ENCODE measurements at regions not wholly inside any gene's neighbourhood (a gene's known extent, or its start where the extent isn't known, plus 50 kb on each side); places are given as distances from the start of the nearest gene placed in this dataset.

DNA sequence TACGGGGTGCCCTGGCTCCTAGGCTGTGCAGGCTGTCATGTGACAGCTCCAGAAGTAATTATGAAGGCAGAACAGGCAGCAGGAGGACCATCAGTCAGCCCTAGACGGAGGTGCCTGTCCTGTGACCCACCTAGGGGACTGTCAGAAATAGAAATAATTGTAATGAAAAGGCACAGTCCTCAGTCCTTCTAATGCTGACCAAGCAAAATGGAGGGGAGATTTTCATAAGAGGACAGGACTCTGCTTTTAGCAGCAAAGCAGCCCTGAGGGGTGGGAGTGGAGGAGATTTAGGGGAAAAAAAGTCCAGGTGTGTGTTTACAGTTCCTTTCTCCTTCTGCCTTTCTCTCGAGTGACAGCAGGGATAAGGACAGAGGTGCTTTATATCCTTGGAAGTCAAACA lies 108.3 kb upstream of the KIRREL3 start:
- no peak overlapping the region for H3K27ac Mint-ChIP-seq
- H3K4me1 Mint-ChIP-seq (ENCODE audit: low read depth in 2 of 2): no peaks in the 10 kb centered on the region
- H3K9me3 Mint-ChIP-seq: no peaks in the 10 kb centered on the region
- H3K36me3 Mint-ChIP-seq: no peaks in the 10 kb centered on the region
- no peak for ATAC-seq
- H3K4me3 Mint-ChIP-seq: no peak overlapping the region
- DNase-seq (ENCODE audit: low spot score): no peak
- peaks cover 8% of the 10 kb centered on the region in 2 donors for H3K27me3 Mint-ChIP-seq

DNA sequence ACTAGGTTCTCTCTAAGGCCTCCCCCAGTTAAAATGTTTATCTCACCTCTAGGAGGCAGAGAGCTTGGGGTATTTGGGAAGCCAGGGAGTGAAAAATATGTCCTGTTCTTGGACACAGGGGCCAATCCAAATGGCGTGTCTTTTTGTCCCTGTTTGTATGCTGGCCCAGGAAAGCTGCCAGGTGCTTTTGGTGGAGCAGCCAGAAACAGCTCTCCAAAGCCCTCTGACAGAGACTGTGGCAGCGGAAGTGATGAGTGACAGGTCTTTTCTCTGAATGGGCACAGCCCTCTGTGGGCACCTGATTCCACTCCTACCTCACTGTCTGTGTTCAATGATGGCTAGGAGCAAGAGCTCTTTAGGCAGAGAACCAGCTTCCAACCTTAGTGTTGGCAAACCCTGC lies 106.4 kb upstream of the KIRREL3 start:
- H3K9me3 Mint-ChIP-seq: no peaks in the 10 kb centered on the region
- peaks cover 8% of the 10 kb centered on the region in 2 donors for H3K27me3 Mint-ChIP-seq
- H3K4me3 Mint-ChIP-seq: no peak overlapping the region
- ATAC-seq (no peak), DNase-seq (ENCODE audit: low spot score) (no peak)
- no peaks in the 10 kb centered on the region for H3K36me3 Mint-ChIP-seq
- no peak overlapping the region for H3K27ac Mint-ChIP-seq
- H3K4me1 Mint-ChIP-seq (ENCODE audit: low read depth in 2 of 2): no peaks in the 10 kb centered on the region

DNA sequence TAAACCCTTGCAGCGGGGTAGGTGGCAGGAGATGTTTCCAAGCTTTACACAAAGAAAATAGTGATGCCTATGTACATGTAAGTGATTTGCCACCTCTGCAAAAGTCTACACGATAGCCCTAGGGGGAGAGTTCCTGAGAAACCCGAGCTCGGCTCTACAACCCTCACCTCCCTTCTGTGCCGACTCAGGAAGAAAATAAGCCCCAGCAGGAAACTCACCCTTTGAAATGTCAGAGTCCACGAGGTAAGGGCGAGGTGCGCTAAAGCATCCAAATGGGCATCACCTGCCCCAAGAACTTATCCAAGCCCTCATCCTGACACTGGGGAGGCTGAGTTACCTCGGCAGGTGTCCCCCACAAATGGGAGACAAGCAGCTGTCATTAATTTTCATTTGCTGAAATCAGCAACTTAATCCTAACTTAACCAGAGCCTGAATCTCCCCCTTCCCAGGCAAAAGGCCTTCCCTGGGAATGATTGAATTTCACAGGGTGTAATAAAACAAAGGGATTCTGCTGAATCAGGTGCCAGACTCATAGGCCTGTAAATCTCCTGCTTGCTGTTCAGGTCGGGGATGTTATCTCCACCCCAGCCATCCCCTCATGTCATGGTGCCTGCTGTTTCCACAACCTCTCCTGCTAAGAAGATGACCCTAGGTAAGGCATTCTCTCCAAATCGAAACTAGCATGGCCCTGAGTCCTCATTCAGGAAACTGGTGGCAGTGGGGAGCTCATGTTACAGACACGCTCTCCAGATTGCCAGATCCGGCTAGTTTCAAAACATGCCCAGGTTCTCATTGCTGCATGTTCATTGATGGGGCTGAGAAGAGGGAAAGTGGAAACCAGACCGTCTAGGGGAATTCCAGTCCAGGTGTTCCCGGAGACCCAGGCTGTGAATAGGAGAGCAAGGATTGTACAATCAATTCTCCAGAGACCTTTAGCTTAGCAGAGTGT lies 105.3 kb upstream of the KIRREL3 start:
- Mint-ChIP-seq H3K4me3 (no peak overlapping the region), H3K27ac (no peak overlapping the region), H3K9me3 (no peaks in the 10 kb centered on the region), H3K27me3 (peaks cover 3 to 8% of the 10 kb centered on the region in 2 donors), H3K4me1 (ENCODE audit: low read depth in 2 of 2) (no peaks in the 10 kb centered on the region), H3K36me3 (no peaks in the 10 kb centered on the region)
- DNase-seq (ENCODE audit: low spot score) (no peak), ATAC-seq (no peak)

DNA sequence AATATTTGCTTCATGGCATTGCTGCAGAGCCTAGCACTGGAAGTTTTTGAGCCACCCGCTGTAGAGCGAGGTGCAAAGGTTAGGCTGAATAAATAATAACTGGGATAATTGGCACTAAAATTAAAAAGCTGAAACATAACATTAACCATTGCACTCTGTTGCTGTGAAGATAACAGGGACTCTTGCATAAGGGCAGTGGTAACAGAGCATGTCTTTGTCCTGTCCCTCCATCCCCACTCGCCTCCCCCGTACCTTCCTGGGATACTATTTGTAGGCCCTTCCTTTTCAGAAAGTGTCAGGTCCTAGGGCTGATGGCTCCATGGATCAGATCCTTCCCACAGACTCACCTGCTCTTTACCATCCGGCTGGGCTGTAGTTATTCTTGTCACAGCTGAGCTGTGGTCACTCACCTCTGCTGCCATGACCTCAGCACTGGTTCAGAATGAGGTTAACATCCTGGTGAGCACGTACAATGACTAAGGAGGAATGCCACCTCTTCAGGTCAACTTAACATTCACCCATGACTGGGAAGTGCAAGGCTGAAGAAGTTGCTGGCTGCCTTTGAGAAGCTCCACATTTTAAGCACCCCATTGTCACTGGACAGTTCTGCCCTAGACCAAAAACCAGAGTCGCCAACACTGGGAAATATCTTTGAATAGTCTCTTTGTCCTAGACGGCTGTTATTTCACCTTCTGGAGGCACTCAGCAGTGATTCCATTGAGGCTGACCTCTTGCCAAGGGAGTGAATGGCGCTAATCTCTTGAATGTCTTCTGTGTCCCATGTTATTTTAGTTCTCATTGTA lies 103.2 kb upstream of the KIRREL3 start:
- no peaks in the 10 kb centered on the region for H3K36me3 Mint-ChIP-seq
- H3K27ac Mint-ChIP-seq: no peak overlapping the region
- ATAC-seq (no peak), DNase-seq (ENCODE audit: low spot score) (no peak)
- no peaks in the 10 kb centered on the region for H3K4me1 Mint-ChIP-seq (ENCODE audit: low read depth in 2 of 2)
- H3K27me3 Mint-ChIP-seq: peaks cover 3 to 8% of the 10 kb centered on the region in 2 donors
- H3K4me3 Mint-ChIP-seq: no peak overlapping the region
- H3K9me3 Mint-ChIP-seq: no peaks in the 10 kb centered on the region

DNA sequence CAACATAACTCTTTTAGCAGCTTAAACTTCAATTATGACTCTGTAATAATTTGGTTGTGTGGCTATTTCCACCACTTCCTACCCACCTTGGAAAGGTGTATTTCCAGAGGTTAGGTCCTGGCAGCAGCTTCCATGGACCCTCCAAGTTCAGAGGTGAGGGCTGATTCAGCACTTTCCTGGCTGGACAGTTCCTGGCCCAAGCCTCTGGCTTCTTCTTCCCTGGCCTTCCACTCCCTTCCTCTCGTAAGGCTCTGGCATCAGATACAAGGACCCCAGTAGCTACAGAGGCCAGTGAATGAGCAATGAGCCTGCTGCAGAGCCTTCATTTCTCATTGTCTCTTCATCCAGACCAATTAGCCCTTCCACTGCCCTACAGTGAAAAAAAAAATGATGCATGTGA lies 98.1 kb upstream of the KIRREL3 start:
- DNase-seq (ENCODE audit: low spot score): no peak
- no peaks in the 10 kb centered on the region for H3K9me3 Mint-ChIP-seq
- no peaks in the 10 kb centered on the region for H3K4me1 Mint-ChIP-seq (ENCODE audit: low read depth in 2 of 2)
- H3K36me3 Mint-ChIP-seq: no peaks in the 10 kb centered on the region
- H3K4me3 Mint-ChIP-seq: no peak overlapping the region
- ATAC-seq: no peak
- H3K27ac Mint-ChIP-seq: no peak overlapping the region
- no peaks in the 10 kb centered on the region for H3K27me3 Mint-ChIP-seq

DNA sequence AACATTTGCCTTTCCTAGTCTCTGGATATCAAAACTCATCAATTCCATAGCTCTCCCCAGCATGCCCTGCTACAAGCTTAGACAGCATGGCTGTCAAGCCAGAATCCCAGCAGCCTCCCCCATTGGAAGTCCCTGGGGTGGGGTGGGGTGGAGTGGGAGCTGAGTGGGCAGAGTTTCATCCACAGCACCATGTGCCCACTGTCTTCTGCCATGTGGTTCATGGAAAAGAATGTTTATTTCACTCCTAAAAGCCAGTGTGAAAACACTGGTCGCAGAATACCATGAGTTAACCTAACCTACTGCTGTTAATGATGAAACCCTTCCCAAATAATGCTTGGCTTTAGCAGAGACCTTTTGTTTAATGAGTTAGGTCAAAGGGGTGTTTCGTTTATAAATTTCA lies 80.2 kb upstream of the KIRREL3 start:
- Mint-ChIP-seq H3K27me3 (peaks cover 0 to 3% of the 10 kb centered on the region in 2 donors), H3K4me1 (ENCODE audit: low read depth in 2 of 2) (no peaks in the 10 kb centered on the region), H3K27ac (no peak overlapping the region), H3K4me3 (no peak overlapping the region), H3K9me3 (no peaks in the 10 kb centered on the region), H3K36me3 (no peaks in the 10 kb centered on the region)
- no peak for ATAC-seq
- no peak for DNase-seq (ENCODE audit: low spot score)

DNA sequence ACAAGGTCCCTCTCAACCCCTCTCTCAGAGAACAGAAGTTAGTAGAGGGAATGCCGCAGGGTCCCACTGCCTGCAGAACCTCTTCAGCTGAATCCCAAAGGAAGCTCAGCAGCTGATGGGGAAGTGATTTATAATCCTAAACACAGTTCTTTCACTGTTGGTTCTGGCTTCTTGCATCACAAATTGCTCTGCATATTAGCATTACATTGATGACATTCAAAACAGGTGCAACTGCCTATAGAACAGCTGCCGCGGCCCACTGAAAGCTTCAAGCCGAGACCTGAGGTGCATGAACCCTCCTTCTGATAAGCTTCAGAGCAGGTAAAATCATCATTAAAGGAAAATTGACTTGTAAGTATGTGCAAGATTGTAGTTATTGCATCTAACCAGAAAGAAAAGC lies 75.2 kb upstream of the KIRREL3 start:
- Mint-ChIP-seq H3K4me1 (ENCODE audit: low read depth in 2 of 2) (peaks cover 0 to 4% of the 10 kb centered on the region in 2 donors), H3K36me3 (no peaks in the 10 kb centered on the region), H3K27ac (no peak overlapping the region), H3K4me3 (no peak overlapping the region), H3K27me3 (peaks cover 9% of the 10 kb centered on the region in 2 donors), H3K9me3 (no peaks in the 10 kb centered on the region)
- ATAC-seq (no peak), DNase-seq (ENCODE audit: low spot score) (no peak)

DNA sequence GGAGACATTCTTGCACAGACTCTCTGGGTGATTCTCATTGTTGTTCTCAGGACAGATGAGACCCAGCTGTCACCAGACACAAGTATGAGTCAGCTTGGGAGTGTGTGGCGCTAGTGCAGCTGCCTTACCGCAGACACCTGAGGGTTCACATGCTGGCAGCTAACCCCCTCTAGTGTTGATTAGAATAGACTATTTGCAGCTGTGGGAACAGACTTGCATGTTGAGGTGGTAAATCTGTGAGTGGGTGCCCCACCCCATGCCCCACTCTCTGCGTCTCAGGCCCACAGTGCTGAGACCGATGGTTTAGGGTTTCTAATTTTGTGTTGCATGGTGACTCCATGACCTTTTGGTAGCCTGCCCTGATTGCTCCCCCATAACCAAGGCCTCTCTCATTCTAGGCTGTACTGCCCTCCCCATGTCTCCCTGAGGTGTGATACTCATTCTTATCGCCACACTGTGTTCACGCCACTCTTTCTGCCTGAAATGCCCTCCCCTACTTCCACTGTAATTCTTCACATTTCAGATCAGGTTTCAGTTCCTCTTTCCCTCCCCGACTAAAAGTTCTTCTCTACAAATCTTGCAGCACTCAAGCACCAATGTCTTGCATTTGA lies 73.7 kb upstream of the KIRREL3 start:
- H3K9me3 Mint-ChIP-seq: no peaks in the 10 kb centered on the region
- H3K4me3 Mint-ChIP-seq: no peak overlapping the region
- peaks cover 0 to 4% of the 10 kb centered on the region in 2 donors for H3K4me1 Mint-ChIP-seq (ENCODE audit: low read depth in 2 of 2)
- ATAC-seq (no peak), DNase-seq (ENCODE audit: low spot score) (no peak)
- no peaks in the 10 kb centered on the region for H3K36me3 Mint-ChIP-seq
- peaks cover 6 to 9% of the 10 kb centered on the region in 2 donors for H3K27me3 Mint-ChIP-seq
- no peak overlapping the region for H3K27ac Mint-ChIP-seq

DNA sequence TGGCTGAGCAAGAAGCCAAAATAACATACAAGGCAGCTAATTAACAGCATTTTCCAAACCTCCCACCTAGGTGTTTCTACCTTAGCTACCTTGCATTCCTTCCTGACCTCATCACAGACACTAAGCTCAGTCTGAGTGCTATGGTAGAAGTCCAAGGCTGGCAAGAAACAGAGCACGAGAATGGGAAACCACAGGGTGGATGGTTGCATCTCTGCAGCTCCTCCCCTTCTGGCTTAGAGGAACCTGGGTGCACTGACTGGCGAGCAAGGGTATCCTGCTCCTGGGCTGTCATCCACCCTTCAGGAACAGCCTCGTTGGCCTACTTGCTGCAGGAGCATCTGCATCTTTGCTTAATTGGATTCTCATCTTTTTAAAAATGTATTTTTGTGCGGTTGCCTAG lies 73.1 kb upstream of the KIRREL3 start:
- Mint-ChIP-seq H3K36me3 (no peaks in the 10 kb centered on the region), H3K9me3 (no peaks in the 10 kb centered on the region), H3K4me1 (ENCODE audit: low read depth in 2 of 2) (peaks cover 0 to 4% of the 10 kb centered on the region in 2 donors), H3K27me3 (peaks cover 8 to 16% of the 10 kb centered on the region in 2 donors), H3K27ac (no peak overlapping the region), H3K4me3 (no peak overlapping the region)
- ATAC-seq: no peak
- no peak for DNase-seq (ENCODE audit: low spot score)

DNA sequence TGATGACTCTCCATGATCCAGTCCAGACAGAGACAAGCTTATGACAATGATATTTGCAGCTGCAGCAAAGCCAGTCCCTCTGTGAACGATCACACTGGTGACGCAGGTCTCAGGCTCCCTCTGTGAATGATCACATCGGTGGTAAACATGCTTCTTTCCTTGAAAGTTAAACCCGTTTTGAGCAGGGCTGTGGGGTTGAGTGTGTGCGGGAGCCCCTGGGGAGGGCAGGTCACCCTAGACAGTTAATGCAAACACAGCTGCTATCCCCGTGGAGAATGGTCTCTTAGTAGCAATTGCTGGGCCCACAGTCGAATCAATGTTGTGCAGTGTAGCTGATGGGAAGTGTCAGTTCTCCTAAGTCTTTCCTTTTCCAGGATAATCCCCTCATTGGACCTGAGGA lies 71.0 kb upstream of the KIRREL3 start:
- H3K4me3 Mint-ChIP-seq: no peak overlapping the region
- no peaks in the 10 kb centered on the region for H3K9me3 Mint-ChIP-seq

DNA sequence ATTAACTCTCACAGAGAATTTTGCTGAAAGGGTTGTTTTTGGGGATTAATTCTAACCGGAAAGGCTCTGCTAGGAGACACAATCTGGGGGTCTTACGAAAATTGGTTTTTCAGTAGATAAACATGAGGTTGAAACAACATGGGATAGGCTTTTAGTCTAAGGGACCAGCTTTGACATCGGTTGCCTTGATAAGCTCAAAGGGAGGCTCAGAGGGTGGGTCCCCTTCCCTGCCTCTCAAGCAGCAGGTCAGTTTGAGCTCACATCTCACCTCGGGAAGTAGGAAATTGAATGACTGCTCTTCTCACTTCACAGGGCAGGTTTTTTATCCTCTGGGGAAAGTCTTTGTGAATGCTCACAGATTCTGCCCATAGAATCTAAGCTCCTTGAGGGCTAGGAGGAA lies 70.2 kb upstream of the KIRREL3 start:
- Mint-ChIP-seq H3K27ac (no peak overlapping the region), H3K9me3 (no peaks in the 10 kb centered on the region), H3K27me3 (peaks cover 17 to 27% of the 10 kb centered on the region in 2 donors), H3K36me3 (no peaks in the 10 kb centered on the region), H3K4me3 (no peak overlapping the region), H3K4me1 (ENCODE audit: low read depth in 2 of 2) (peaks cover 0 to 4% of the 10 kb centered on the region in 2 donors)
- ATAC-seq: no peak
- no peak for DNase-seq (ENCODE audit: low spot score)

More for the DNA sequence above, 71.0 kb upstream of the KIRREL3 start:
- peaks cover 0 to 4% of the 10 kb centered on the region in 2 donors for H3K4me1 Mint-ChIP-seq (ENCODE audit: low read depth in 2 of 2)
- no peaks in the 10 kb centered on the region for H3K36me3 Mint-ChIP-seq
- DNase-seq (ENCODE audit: low spot score) (no peak), ATAC-seq (no peak)
- no peak overlapping the region for H3K27ac Mint-ChIP-seq
- H3K27me3 Mint-ChIP-seq: peaks cover 17 to 27% of the 10 kb centered on the region in 2 donors

DNA sequence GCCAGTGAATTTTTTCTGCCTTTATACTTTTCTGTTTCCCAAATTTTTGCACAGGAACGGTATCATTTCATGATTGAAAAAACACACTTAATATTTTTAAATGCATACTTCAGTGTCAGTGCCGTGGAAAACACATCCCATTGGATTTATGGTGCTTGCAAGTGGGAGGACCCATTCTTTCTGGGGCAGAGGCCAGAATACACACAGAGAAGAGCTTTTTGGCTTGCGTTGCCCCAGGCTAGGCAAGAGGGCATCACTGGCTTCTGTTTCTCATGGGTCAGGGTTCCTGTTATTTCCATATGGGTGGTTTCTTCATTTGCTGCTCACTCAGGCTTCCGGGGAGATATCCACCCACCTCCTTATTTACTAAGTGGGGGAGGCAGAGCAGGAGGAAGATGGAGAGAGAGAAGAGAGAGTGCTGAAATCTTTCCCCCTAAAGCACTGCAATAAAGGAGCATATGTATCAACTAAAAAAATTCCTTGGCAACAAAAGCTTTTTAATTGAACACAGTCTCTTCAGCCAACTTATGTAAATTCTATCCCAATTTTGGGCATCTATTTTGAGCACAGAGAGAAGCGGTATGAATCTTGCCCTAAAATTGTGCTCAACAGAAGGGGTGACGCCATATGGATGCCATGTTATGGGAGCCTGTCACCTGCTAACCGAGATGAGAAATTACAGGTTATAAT lies 66.0 kb upstream of the KIRREL3 start:
- H3K4me3 Mint-ChIP-seq: no peak overlapping the region
- no peak overlapping the region for H3K27ac Mint-ChIP-seq
- no peak for ATAC-seq
- H3K4me1 Mint-ChIP-seq (ENCODE audit: low read depth in 2 of 2): no peaks in the 10 kb centered on the region
- no peaks in the 10 kb centered on the region for H3K9me3 Mint-ChIP-seq
- H3K36me3 Mint-ChIP-seq: no peaks in the 10 kb centered on the region
- peaks cover 11 to 19% of the 10 kb centered on the region in 2 donors for H3K27me3 Mint-ChIP-seq
- DNase-seq (ENCODE audit: low spot score): no peak

DNA sequence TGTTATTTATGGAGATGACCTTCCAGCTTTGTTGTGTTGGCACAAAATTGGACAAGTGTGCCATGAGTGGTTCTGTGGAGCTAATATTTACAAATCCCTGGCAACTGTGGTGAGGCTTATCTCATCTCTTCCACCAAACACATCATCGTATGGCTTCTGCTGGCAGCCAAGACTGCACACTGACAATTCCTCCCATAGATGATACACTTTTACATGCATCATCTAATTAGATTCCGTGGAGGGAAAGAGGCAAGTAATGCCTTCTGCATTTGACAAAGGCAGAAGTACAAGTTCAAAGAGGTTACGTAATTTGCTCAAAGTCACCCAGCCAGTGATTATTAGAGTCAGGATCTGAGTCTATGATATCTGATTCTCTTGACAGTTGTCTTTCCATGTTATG lies 62.7 kb upstream of the KIRREL3 start:
- DNase-seq (ENCODE audit: low spot score) (no peak), ATAC-seq (no peak)
- H3K27ac Mint-ChIP-seq: no peak overlapping the region
- H3K36me3 Mint-ChIP-seq: no peaks in the 10 kb centered on the region
- H3K27me3 Mint-ChIP-seq: peaks cover 8% of the 10 kb centered on the region in 2 donors
- no peaks in the 10 kb centered on the region for H3K9me3 Mint-ChIP-seq
- no peaks in the 10 kb centered on the region for H3K4me1 Mint-ChIP-seq (ENCODE audit: low read depth in 2 of 2)
- H3K4me3 Mint-ChIP-seq: no peak overlapping the region
